GM12878 (cell line): ENCODE measurements at regions not wholly inside any gene's neighbourhood (a gene's known extent, or its start where the extent isn't known, plus 50 kb on each side); places are given as distances from the start of the nearest gene placed in this dataset.

Source experiments
- ATAC-seq: fragments of 200-7000 bp; cut with Tn5 transposase; 3 replicates; pipeline ENCODE4 v1.9.1; 2020; ENCODE audit warnings: mild to moderate bottlenecking, moderate library complexity
- BruUV-seq: library from RNA; stranded (reverse); fragments of 400-500 nt; replicated peaks from 2 replicates; lab custom pipeline; 2021; lab: Mats Ljungman, UMichigan
- CTCF ChIA-PET: fragments of 300-600 bp; sonication (Branson Sonifier 250); formaldehyde crosslinking; extraction: SDS; loops from one replicate; lab custom pipeline; 2021; ENCODE audit warnings: inconsistent platforms; lab: Yijun Ruan, JAX
- POLR2A ChIA-PET: fragments of 350-600 bp; formaldehyde crosslinking; extraction: SDS; loops from one replicate; lab custom pipeline; 2021; ENCODE audit warnings: inconsistent platforms; lab: Charles Lee
- RAD21 ChIA-PET: fragments of 300-600 bp; sonication (Branson Sonifier 250); formaldehyde crosslinking; loops from one replicate; lab custom pipeline; 2023; ENCODE audit warnings: antibody characterized with exemption; ENCODE audit not compliant: unreplicated experiment; lab: Charles Lee
- SMC1A ChIA-PET: fragments of 300-600 bp; sonication (Branson Sonifier 250); formaldehyde crosslinking; loops from one replicate; lab custom pipeline; 2023; ENCODE audit not compliant: unreplicated experiment, uncharacterized antibody; lab: Charles Lee
- DNase-seq: peaks from one replicate; pipeline ENCODE4 v3.0.0-alpha.2; 2011; ENCODE audit warnings: low read depth, low spot score
- FAIRE-seq: peaks from 3 replicates; lab custom pipeline; 2011; peaks lifted over from hg19 to GRCh38; lab: Jason Lieb, UNC
- H2AFZ ChIP-seq: 2 replicates; pipeline ENCODE4 v1.6.0; 2011; ENCODE audit warnings: low read depth, low read length, control low read depth; ENCODE audit not compliant: control insufficient read depth
- H3K27ac ChIP-seq: 2 replicates; pipeline ENCODE4 v1.5.1; 2011; ENCODE audit warnings: control low read depth; ENCODE audit not compliant: control insufficient read depth, insufficient read depth
- H3K27me3 ChIP-seq, 2 experiments: replicated peaks in 1 of 2; 2 replicates each; pipeline versions ENCODE4 v1.6.0 to v1.6.1; 2011; ENCODE audit warnings: low read length in 1 of 2; ENCODE audit not compliant: control insufficient read depth in 2 of 2, insufficient read depth in 2 of 2
- H3K36me3 ChIP-seq, 2 experiments: 2 replicates each; pipeline ENCODE4 v1.5.1; 2011; ENCODE audit warnings: low read length in 1 of 2; ENCODE audit not compliant: control insufficient read depth in 2 of 2, insufficient read depth in 2 of 2
- H3K4me1 ChIP-seq: 2 replicates; pipeline ENCODE4 v1.6.1; 2011; ENCODE audit warnings: mild to moderate bottlenecking, low read length, moderate library complexity, mixed read lengths; ENCODE audit not compliant: control insufficient read depth, insufficient read depth
- H3K4me2 ChIP-seq: 2 replicates; pipeline ENCODE4 v1.6.0; 2011; ENCODE audit warnings: control low read depth; ENCODE audit not compliant: control insufficient read depth, insufficient read depth
- H3K4me3 ChIP-seq: fragments of 200-600 bp; sonication (generic); 2 replicates; pipeline ENCODE4 v1.5.1; 2016
- H3K79me2 ChIP-seq: 2 replicates; pipeline ENCODE4 v1.6.0; 2011; ENCODE audit warnings: low read length; ENCODE audit not compliant: control insufficient read depth, insufficient read depth
- H3K9ac ChIP-seq: 2 replicates; pipeline ENCODE4 v1.8.0; 2011; ENCODE audit warnings: low read length, control low read depth, mixed read lengths; ENCODE audit not compliant: control insufficient read depth, insufficient read depth
- H3K9me3 ChIP-seq: replicated peaks from 3 replicates; pipeline ENCODE4 v1.5.1; 2011; ENCODE audit warnings: mild to moderate bottlenecking, low read length; ENCODE audit not compliant: control insufficient read depth, insufficient read depth
- H4K20me1 ChIP-seq: 2 replicates; pipeline ENCODE4 v1.6.0; 2011; ENCODE audit not compliant: control insufficient read depth, insufficient read depth
- ATF7 ChIP-seq: fragments of 450-650 bp; IDR thresholded peaks from 2 replicates; pipeline ENCODE4 v1.6.1; 2016; ENCODE audit warnings: low read depth, mild to moderate bottlenecking
- BCL11A ChIP-seq: IDR thresholded peaks from 2 replicates; pipeline ENCODE4 v1.6.1; 2011; ENCODE audit warnings: low read depth, low read length
- BCL3 ChIP-seq: IDR thresholded peaks from 2 replicates; pipeline ENCODE4 v1.6.1; 2011; ENCODE audit warnings: borderline replicate concordance, low read depth, mild to moderate bottlenecking, moderate library complexity, low read length; ENCODE audit not compliant: insufficient read depth, poor library complexity, severe bottlenecking
- CHD2 ChIP-seq: IDR thresholded peaks from 2 replicates; pipeline ENCODE4 v1.6.1; 2011; ENCODE audit warnings: low read depth, low read length, improper control_type of control experiment, borderline replicate concordance
- ESRRA ChIP-seq: IDR thresholded peaks from 2 replicates; pipeline ENCODE4 v1.6.1; 2012; ENCODE audit warnings: mild to moderate bottlenecking, low read length, improper control_type of control experiment
- EZH2 ChIP-seq: IDR thresholded peaks from 2 replicates; pipeline ENCODE4 v1.6.1; 2012; ENCODE audit warnings: low read depth, mild to moderate bottlenecking, control low read depth, inconsistent platforms, low read length, borderline replicate concordance; ENCODE audit not compliant: control insufficient read depth
- HDAC2 ChIP-seq: fragments of 200-600 bp; sonication (generic); IDR thresholded peaks from 2 replicates; pipeline ENCODE4 v1.6.1; 2017
- NRF1 ChIP-seq: conservative IDR thresholded peaks from 2 replicates; pipeline ENCODE4 v1.6.1; 2011; ENCODE audit warnings: mild to moderate bottlenecking, low read depth, low read length, improper control_type of control experiment
- PKNOX1 ChIP-seq: fragments of 450-650 bp; IDR thresholded peaks from 2 replicates; pipeline ENCODE4 v1.6.1; 2016; ENCODE audit warnings: mild to moderate bottlenecking
- POLR2AphosphoS2 ChIP-seq: IDR thresholded peaks from 2 replicates; pipeline ENCODE4 v1.6.1; 2011; ENCODE audit warnings: low read depth, mild to moderate bottlenecking, low read length, improper control_type of control experiment, moderate library complexity
- POU2F2 ChIP-seq: IDR thresholded peaks from 3 replicates; pipeline ENCODE4 v1.6.1; 2011; ENCODE audit warnings: low read depth, mild to moderate bottlenecking, low read length, borderline replicate concordance
- RUNX3 ChIP-seq: IDR thresholded peaks from 2 replicates; pipeline ENCODE4 v1.6.1; 2012; ENCODE audit warnings: low read length, inconsistent platforms
- SMARCA5 ChIP-seq: fragments of 450-650 bp; IDR thresholded peaks from 2 replicates; pipeline ENCODE4 v1.6.1; 2017; ENCODE audit warnings: mild to moderate bottlenecking
- SPI1 ChIP-seq: IDR thresholded peaks from 2 replicates; pipeline ENCODE4 v1.6.1; 2011; ENCODE audit warnings: low read depth, mild to moderate bottlenecking, low read length, moderate library complexity, borderline replicate concordance; ENCODE audit not compliant: insufficient read depth
- TCF3 ChIP-seq: IDR thresholded peaks from 2 replicates; pipeline ENCODE4 v1.6.1; 2012; ENCODE audit warnings: low read depth, mild to moderate bottlenecking, low read length, borderline replicate concordance; ENCODE audit not compliant: insufficient read depth
- ZNF24 ChIP-seq: fragments of 450-650 bp; IDR thresholded peaks from 2 replicates; pipeline ENCODE4 v1.6.1; 2017; ENCODE audit warnings: antibody characterized with exemption, mild to moderate bottlenecking
- whole genome bisulfite sequencing: methylation state at CpG from one replicate; pipeline ENCODE4 v1.1.6; 2016; ENCODE audit warnings: low lambda C conversion rate; ENCODE audit not compliant: insufficient replicate concordance, insufficient coverage; ENCODE audit errors: missing lambda C conversion rate; 5-methylcytosine and 5-hydroxymethylcytosine counted together
- in situ Hi-C: fragments of 300-500 bp; cut with MboI; formaldehyde crosslinking; loops from 9 replicates; pipeline ENCODE4 v1.14.3; 2018; ENCODE audit warnings: mixed read lengths
- intact Hi-C: fragments of 100-400 bp; cut with micrococcal nuclease; formaldehyde crosslinking; loops from one replicate; pipeline ENCODE4 v1.14.2; 2022; ENCODE audit not compliant: unreplicated experiment

GRCh38 chr15:66649235-66649984, 52.6 kb upstream of the SMAD6 start:
- Histone ChIP-seq H4K20me1 (no peaks in the 10 kb centered on the region; the same call in 1 of the 2 replicates), H3K9me3 (no peaks in the 10 kb centered on the region), H3K4me2 (no peak overlapping the region), H3K9ac (no peak overlapping the region), H2AFZ (no peak overlapping the region), H3K27me3 (peaks cover 0 to 2% of the 10 kb centered on the region in 2 experiments; a peak in 3 of 4 replicates), H3K4me1 (no peaks in the 10 kb centered on the region), H3K4me3 (no peak overlapping the region), H3K36me3 (no peaks in the 10 kb centered on the region), H3K27ac (no peak overlapping the region), H3K79me2 (no peaks in the 10 kb centered on the region)
- no peak for TF ChIP-seq HDAC2
- no peak for TF ChIP-seq ESRRA
- intact Hi-C loops = no loop called here
- SMC1A ChIA-PET = no interaction called here
- no TSS peak for BruUV-seq
- CTCF ChIA-PET = interaction anchor here (0.6 kb wide), 1 partner anchor 356 kb away, joined by 4 read pairs; no protein-coding TSS in a partner anchor
- RAD21 ChIA-PET = no interaction called here
- DNase-seq = no peak
- ATAC-seq = no peak
- in situ Hi-C loops = no loop called here
- no peak for FAIRE-seq
- POLR2A ChIA-PET = no interaction called here
- 52% methylated on average over 9 of the region's 9 CpGs for WGBS

GRCh38 chr15:66650433-66650832, 51.6 kb upstream of the SMAD6 start:
- H3K4me3 ChIP-seq = no peak overlapping the region
- no peaks in the 10 kb centered on the region for H3K9me3 ChIP-seq
- in situ Hi-C loops (no loop called here), intact Hi-C loops (no loop called here)
- SMC1A ChIA-PET = no interaction called here
- H3K27ac ChIP-seq = no peak overlapping the region
- H3K4me1 ChIP-seq = no peaks in the 10 kb centered on the region
- H2AFZ ChIP-seq = no peak overlapping the region
- no peaks in the 10 kb centered on the region for H3K36me3 ChIP-seq
- RAD21 ChIA-PET = no interaction called here
- no peak for DNase-seq
- no TSS peak for BruUV-seq
- no peak for ATAC-seq
- H3K79me2 ChIP-seq = no peaks in the 10 kb centered on the region
- CTCF ChIA-PET = no interaction called here
- WGBS = 53% methylated on average over 5 of the region's 5 CpGs
- H3K9ac ChIP-seq = no peak overlapping the region
- H4K20me1 ChIP-seq = no peaks in the 10 kb centered on the region; the same call in 1 of the 2 replicates
- peaks cover 0 to 3% of the 10 kb centered on the region in 2 experiments; a peak in 3 of 4 replicates for H3K27me3 ChIP-seq
- no peak overlapping the region for H3K4me2 ChIP-seq
- POLR2A ChIA-PET = no interaction called here
- FAIRE-seq = no peak
- no peak for TF ChIP-seq PKNOX1
- no peak for TF ChIP-seq NRF1
- no peak for TF ChIP-seq EZH2
- TF ChIP-seq ZNF24 = no peak
- no peak for TF ChIP-seq POLR2AphosphoS2
- no peak for TF ChIP-seq SMARCA5
- no peak for TF ChIP-seq ATF7
- no peak for TF ChIP-seq TCF3
- TF ChIP-seq BCL3 = no peak
- no peak for TF ChIP-seq POU2F2
- TF ChIP-seq SPI1 = no peak
- TF ChIP-seq RUNX3 = no peak
- TF ChIP-seq CHD2 = no peak
- TF ChIP-seq BCL11A = no peak
